ENCODE measurements at regions not wholly inside any gene's neighbourhood (a gene's known extent, or its start where the extent isn't known, plus 50 kb on each side); places are given as distances from the start of the nearest gene placed in this dataset.

- peak; percentile 38 to 56 for DNase-seq (ENCODE audit: low read depth in 2 of 2)
- TF ChIP-seq CTCF (IDR thresholded peaks at IDR 0.05; ENCODE audit: low read depth, low read length), result no peak
- no peak overlapping the region for H3K4me3 ChIP-seq (replicated peaks in 1 of 2; ENCODE audit: low read depth in 2 of 2, low read length in 2 of 2)
Observed at GRCh38 chr4:38489924-38490639, 173.9 kb upstream of the KLF3 start.

DNA sequence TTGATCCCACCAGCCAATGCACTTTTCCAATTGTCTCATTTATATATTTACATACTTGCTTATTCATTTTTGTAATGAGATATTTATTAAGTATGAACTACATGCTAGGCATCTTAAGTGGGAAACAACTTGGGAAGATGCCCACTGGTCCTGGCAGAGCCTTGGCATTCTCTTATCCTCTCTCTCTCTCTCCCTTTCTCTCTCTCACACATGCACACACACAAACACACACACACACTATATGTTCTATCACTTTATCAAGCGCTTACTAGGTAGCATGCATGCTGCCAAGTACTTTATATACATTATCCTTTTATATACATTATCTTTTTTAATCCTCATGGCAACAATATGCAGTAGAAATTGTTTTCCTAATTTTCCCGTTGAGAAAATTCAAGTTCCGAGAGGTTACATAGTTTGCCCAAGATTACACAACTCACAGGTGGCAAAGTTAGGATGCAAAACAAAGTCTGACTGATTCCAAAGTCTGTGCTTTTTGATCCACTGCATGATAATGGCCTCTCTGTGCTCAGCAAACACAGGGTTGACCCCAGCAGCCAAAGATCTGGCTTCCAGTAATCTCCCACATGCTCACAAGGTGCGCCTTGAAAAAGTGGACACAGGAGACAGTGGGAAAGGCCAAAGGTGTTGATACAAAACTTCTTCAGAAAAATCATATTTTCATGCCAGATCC, 173.1 kb upstream of the KLF3 start:
- H3K4me3 ChIP-seq (replicated peaks in 1 of 2; ENCODE audit: low read depth in 2 of 2, low read length in 2 of 2), result no peak overlapping the region
- DNase-seq (ENCODE audit: low read depth in 2 of 2), result peak in 1 of 2 donors; percentile 13
- TF ChIP-seq CTCF (IDR thresholded peaks at IDR 0.05; ENCODE audit: low read depth, low read length), result no peak

DNA sequence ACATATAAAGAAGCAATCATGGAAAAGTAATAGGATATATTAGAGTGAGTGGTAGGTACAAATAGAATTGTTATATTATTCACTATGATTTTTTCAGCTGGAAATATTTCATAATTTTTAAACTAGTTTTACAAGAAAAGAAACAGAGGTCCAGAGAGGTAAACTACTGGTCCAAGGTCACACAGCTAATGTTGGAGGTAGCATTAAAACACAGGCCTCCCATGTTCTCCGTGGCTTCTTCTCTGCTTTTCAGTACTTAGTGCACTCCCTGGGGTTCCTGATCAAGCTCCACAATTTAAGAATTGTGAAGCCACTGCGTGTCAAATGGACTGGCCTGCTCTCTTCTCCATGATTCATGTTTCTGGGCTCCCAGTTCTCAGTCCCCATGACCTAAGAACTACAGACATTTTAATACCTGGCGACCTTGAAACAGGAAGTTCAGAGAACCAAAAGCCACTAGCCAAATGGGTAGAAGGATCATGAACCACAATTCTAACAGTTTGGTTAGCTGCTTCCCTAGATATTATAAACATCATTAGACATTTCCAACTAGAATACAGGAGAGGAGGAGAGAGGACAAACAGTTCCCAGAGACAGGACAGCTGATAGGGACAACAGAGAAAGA, 172.0 kb upstream of the KLF3 start:
- H3K4me3 ChIP-seq (replicated peaks in 1 of 2; ENCODE audit: low read depth in 2 of 2, low read length in 2 of 2), result no peak overlapping the region
- TF ChIP-seq CTCF (IDR thresholded peaks at IDR 0.05; ENCODE audit: low read depth, low read length), result no peak

GRCh38 chr4:38493066-38493465, 170.9 kb upstream of the KLF3 start:
- no peak for DNase-seq (ENCODE audit: low read depth in 2 of 2)
- no peak overlapping the region for H3K4me3 ChIP-seq (replicated peaks in 1 of 2; ENCODE audit: low read depth in 2 of 2, low read length in 2 of 2)
- TF ChIP-seq CTCF (IDR thresholded peaks at IDR 0.05; ENCODE audit: low read depth, low read length), result no peak

More for the DNA sequence above, 172.0 kb upstream of the KLF3 start:
- DNase-seq (ENCODE audit: low read depth in 2 of 2), result no peak

DNA sequence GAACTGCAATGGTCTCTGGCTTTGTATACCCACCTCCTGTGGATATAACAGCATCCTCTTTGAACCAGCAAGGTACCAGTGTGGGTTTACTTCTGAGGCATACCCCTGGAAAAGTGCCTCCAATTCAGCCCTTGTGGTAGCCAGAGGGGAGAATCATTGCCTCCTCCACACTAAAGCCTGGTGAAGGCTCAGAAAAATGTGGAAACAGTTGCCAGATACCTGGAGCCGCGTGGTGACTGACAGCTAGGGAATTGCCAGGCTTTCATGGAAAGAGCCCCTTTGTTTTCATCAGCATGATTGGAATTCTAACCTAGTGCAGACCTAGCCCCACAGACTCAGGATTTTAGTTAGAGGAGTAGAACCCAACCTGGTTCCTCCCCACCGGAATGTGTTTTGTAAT, 168.6 kb upstream of the KLF3 start:
- no peak overlapping the region for H3K4me3 ChIP-seq (replicated peaks in 1 of 2; ENCODE audit: low read depth in 2 of 2, low read length in 2 of 2)
- no peak for TF ChIP-seq CTCF (IDR thresholded peaks at IDR 0.05; ENCODE audit: low read depth, low read length)
- no peak for DNase-seq (ENCODE audit: low read depth in 2 of 2)

DNA sequence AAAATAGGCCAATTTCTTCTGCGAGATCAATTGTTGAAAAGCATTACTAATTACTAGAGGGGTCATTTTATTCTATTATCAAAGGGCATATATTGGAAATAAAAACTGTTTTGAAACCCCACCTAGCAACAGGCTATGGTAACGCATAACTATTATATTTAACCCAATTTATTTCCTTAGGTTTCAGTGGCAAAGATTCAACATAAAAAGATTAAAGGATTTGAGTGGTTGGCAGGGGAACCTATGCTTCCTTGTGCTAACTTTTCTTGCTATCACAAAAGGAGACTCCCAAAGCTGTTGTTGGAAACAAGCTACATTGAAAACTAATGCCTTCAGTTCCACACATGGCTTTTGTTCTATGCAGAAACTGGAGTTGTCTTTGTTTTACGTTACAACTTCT, 166.9 kb upstream of the KLF3 start:
- no peak for TF ChIP-seq CTCF (IDR thresholded peaks at IDR 0.05; ENCODE audit: low read depth, low read length)
- H3K4me3 ChIP-seq (replicated peaks in 1 of 2; ENCODE audit: low read depth in 2 of 2, low read length in 2 of 2), result no peak overlapping the region
- DNase-seq (ENCODE audit: low read depth in 2 of 2), result no peak

Measured in cardiac fibroblast (primary cell).